ENCODE measurements at regions not wholly inside any gene's neighbourhood (a gene's known extent, or its start where the extent isn't known, plus 50 kb on each side); places are given as distances from the start of the nearest gene placed in this dataset.
"Not testable (repeated sequence)": the region's sequence is repeated elsewhere in the genome, so short reads cannot be mapped to it uniquely, and the experiment has no call there.

- DNase-seq (ENCODE audit: low spot score), result no peak
- no peak for TF ChIP-seq CTCF (IDR thresholded peaks at IDR 0.05)
- Mint-ChIP-seq H3K27ac (ENCODE audit: unreplicated experiment) (no peak overlapping the region), H3K4me3 (ENCODE audit: unreplicated experiment) (no peak overlapping the region), H3K9me3 (ENCODE audit: low read depth) (peaks cover 3% of the 10 kb centered on the region), H3K27me3 (ENCODE audit: low read depth) (peaks cover 1% of the 10 kb centered on the region), H3K36me3 (ENCODE audit: low read depth) (no peaks in the 10 kb centered on the region), H3K4me1 (ENCODE audit: low read depth) (no peaks in the 10 kb centered on the region)
Measured at GRCh38 chr2:204166961-204167360, 230.4 kb downstream of the ICOS start.

- H3K4me3 Mint-ChIP-seq (ENCODE audit: unreplicated experiment); H3K36me3 Mint-ChIP-seq (ENCODE audit: low read depth); H3K27ac Mint-ChIP-seq (ENCODE audit: unreplicated experiment); H3K4me1 Mint-ChIP-seq (ENCODE audit: low read depth); H3K27me3 Mint-ChIP-seq (ENCODE audit: low read depth); H3K9me3 Mint-ChIP-seq (ENCODE audit: low read depth); DNase-seq (ENCODE audit: low spot score): not testable (repeated sequence)
Measured at GRCh38 chr2:204167670-204168069, 231.1 kb downstream of the ICOS start.

GRCh38 chr2:204170411-204170810, 233.8 kb downstream of the ICOS start:
- Mint-ChIP-seq H3K4me1 (ENCODE audit: low read depth) (no peaks in the 10 kb centered on the region), H3K36me3 (ENCODE audit: low read depth) (no peaks in the 10 kb centered on the region), H3K4me3 (ENCODE audit: unreplicated experiment) (no peak overlapping the region), H3K27ac (ENCODE audit: unreplicated experiment) (no peak overlapping the region), H3K27me3 (ENCODE audit: low read depth) (peaks cover 1% of the 10 kb centered on the region), H3K9me3 (ENCODE audit: low read depth) (no peaks in the 10 kb centered on the region)
- no peak for TF ChIP-seq CTCF (IDR thresholded peaks at IDR 0.05)
- DNase-seq (ENCODE audit: low spot score), result no peak

- H3K36me3 Mint-ChIP-seq (ENCODE audit: low read depth), result no peaks in the 10 kb centered on the region
- no peaks in the 10 kb centered on the region for H3K9me3 Mint-ChIP-seq (ENCODE audit: low read depth)
- no peaks in the 10 kb centered on the region for H3K27me3 Mint-ChIP-seq (ENCODE audit: low read depth)
- H3K4me1 Mint-ChIP-seq (ENCODE audit: low read depth), result no peaks in the 10 kb centered on the region
- H3K27ac Mint-ChIP-seq (ENCODE audit: unreplicated experiment), result no peak overlapping the region
- H3K4me3 Mint-ChIP-seq (ENCODE audit: unreplicated experiment), result no peak overlapping the region
- no peak for TF ChIP-seq CTCF (IDR thresholded peaks at IDR 0.05)
- no peak for DNase-seq (ENCODE audit: low spot score)
Measured at GRCh38 chr2:204171432-204172144, 235.0 kb downstream of the ICOS start.

GRCh38 chr2:204172145-204172600, 235.6 kb downstream of the ICOS start:
- Mint-ChIP-seq H3K4me3 (ENCODE audit: unreplicated experiment) (no peak overlapping the region), H3K4me1 (ENCODE audit: low read depth) (no peaks in the 10 kb centered on the region), H3K9me3 (ENCODE audit: low read depth) (no peaks in the 10 kb centered on the region), H3K27ac (ENCODE audit: unreplicated experiment) (no peak overlapping the region), H3K27me3 (ENCODE audit: low read depth) (no peaks in the 10 kb centered on the region), H3K36me3 (ENCODE audit: low read depth) (no peaks in the 10 kb centered on the region)
- no peak for DNase-seq (ENCODE audit: low spot score)
- TF ChIP-seq CTCF (IDR thresholded peaks at IDR 0.05), result no peak

- Mint-ChIP-seq H3K27ac (ENCODE audit: unreplicated experiment) (no peak overlapping the region), H3K4me1 (ENCODE audit: low read depth) (no peaks in the 10 kb centered on the region), H3K36me3 (ENCODE audit: low read depth) (no peaks in the 10 kb centered on the region), H3K4me3 (ENCODE audit: unreplicated experiment) (no peak overlapping the region), H3K9me3 (ENCODE audit: low read depth) (no peaks in the 10 kb centered on the region), H3K27me3 (ENCODE audit: low read depth) (no peaks in the 10 kb centered on the region)
- no peak for DNase-seq (ENCODE audit: low spot score)
- no peak for TF ChIP-seq CTCF (IDR thresholded peaks at IDR 0.05)
Measured at GRCh38 chr2:204174034-204174433, 237.5 kb downstream of the ICOS start.

All from chondrocyte (in vitro differentiated cells).